Gastroesophageal sphincter (tissue), 4 donors: ENCODE measurements at regions not wholly inside any gene's neighbourhood (a gene's known extent, or its start where the extent isn't known, plus 50 kb on each side); places are given as distances from the start of the nearest gene placed in this dataset.

ENCODE experiments used
- ATAC-seq: fragments of 150-250 bp; one replicate; pipeline ENCODE4 v1.9.1; 2016; ENCODE audit warnings: mild to moderate bottlenecking, moderate library complexity
- H3K27ac ChIP-seq, 4 donors: fragments of 200-600 bp; sonication (generic) in 3 of 4; 1 replicate in 3 of 4; 2 replicates in 1 of 4; pipeline ENCODE4 v1.5.1; 2016 to 2019
- H3K27me3 ChIP-seq: fragments of 200-600 bp; sonication (generic); one replicate; pipeline ENCODE4 v1.5.1; 2019
- H3K36me3 ChIP-seq, 2 donors: fragments of 200-600 bp; sonication (generic); one replicate each; pipeline ENCODE4 v1.5.1; 2019; ENCODE audit warnings: control low read depth in 1 of 2
- H3K4me1 ChIP-seq, 3 donors: fragments of 200-600 bp; sonication (generic); 1 replicate in 2 of 3; 2 replicates in 1 of 3; pipeline ENCODE4 v1.5.1; 2016 to 2019; ENCODE audit warnings: control low read depth in 2 of 3
- H3K4me3 ChIP-seq, 2 donors: fragments of 200-600 bp; sonication (generic); one replicate each; pipeline ENCODE4 v1.5.1; 2019; ENCODE audit warnings: mild to moderate bottlenecking in 1 of 2, moderate library complexity in 1 of 2
- H3K9me3 ChIP-seq, 3 donors: fragments of 200-600 bp; sonication (generic); one replicate each; pipeline ENCODE4 v1.5.1; 2017 to 2019; ENCODE audit warnings: control low read depth in 2 of 3
- CTCF ChIP-seq, 4 experiments: fragments of 200-600 bp in 2 of 4; fragments of 450-650 bp in 2 of 4; sonication (generic) in 1 of 4; IDR thresholded peaks; one replicate each; pipeline ENCODE4 v1.5.1; 2017 to 2019; ENCODE audit warnings: antibody characterized with exemption in 4 of 4, mild to moderate bottlenecking in 2 of 4, moderate library complexity in 2 of 4
- EP300 ChIP-seq: sonication (generic); formaldehyde crosslinking; IDR thresholded peaks from one replicate; pipeline ENCODE4 v1.6.1; 2017; ENCODE audit warnings: antibody characterized with exemption, mild to moderate bottlenecking
- POLR2A ChIP-seq, 2 donors: fragments of 450-650 bp; IDR thresholded peaks; one replicate each; pipeline ENCODE4 v1.6.1; 2017; ENCODE audit warnings: antibody characterized with exemption in 2 of 2, mild to moderate bottlenecking in 2 of 2, moderate library complexity in 1 of 2
- POLR2AphosphoS5 ChIP-seq: sonication (generic); formaldehyde crosslinking; IDR thresholded peaks from one replicate; pipeline ENCODE4 v1.6.1; 2017; ENCODE audit warnings: antibody characterized with exemption
- WGBS, 2 donors: methylation state at CpG; one replicate each; pipeline ENCODE4 v1.1.5; 2018; ENCODE audit warnings: low coverage in 1 of 2; 5-methylcytosine and 5-hydroxymethylcytosine counted together

GRCh38 chr2:59391896-59392295 lies 1150.8 kb upstream of the FANCL start:
- 96% methylated on average over 2 of the region's 2 CpGs for WGBS, 2 donors
- no peak overlapping the region for H3K27ac ChIP-seq
- no peaks in the 10 kb centered on the region for H3K27me3 ChIP-seq
- TF ChIP-seq CTCF (IDR thresholded peaks at IDR 0.05) (no peak), EP300 (no peak), POLR2AphosphoS5 (no peak), POLR2A (IDR thresholded peaks at IDR 0.05) (no peak)
- no peaks in the 10 kb centered on the region for H3K36me3 ChIP-seq
- no peak overlapping the region for H3K4me3 ChIP-seq
- H3K9me3 ChIP-seq: no peaks in the 10 kb centered on the region
- ATAC-seq: no peak
- no peaks in the 10 kb centered on the region for H3K4me1 ChIP-seq

GRCh38 chr2:59390581-59390980 lies 1149.5 kb upstream of the FANCL start:
- H3K9me3 ChIP-seq: no peaks in the 10 kb centered on the region
- ATAC-seq: no peak
- no peaks in the 10 kb centered on the region for H3K27me3 ChIP-seq
- TF ChIP-seq POLR2AphosphoS5 (no peak), POLR2A (IDR thresholded peaks at IDR 0.05) (no peak), CTCF (IDR thresholded peaks at IDR 0.05) (no peak), EP300 (no peak)
- no peaks in the 10 kb centered on the region for H3K4me1 ChIP-seq
- no peak overlapping the region for H3K27ac ChIP-seq
- 77 to 93% methylated on average over 2 of the region's 2 CpGs for WGBS, 2 donors
- no peak overlapping the region for H3K4me3 ChIP-seq
- no peaks in the 10 kb centered on the region for H3K36me3 ChIP-seq

GRCh38 chr2:59389240-59389639 lies 1148.1 kb upstream of the FANCL start:
- Histone ChIP-seq H3K27ac (no peak overlapping the region), H3K4me1 (no peaks in the 10 kb centered on the region), H3K9me3 (no peaks in the 10 kb centered on the region), H3K27me3 (no peaks in the 10 kb centered on the region), H3K36me3 (no peaks in the 10 kb centered on the region), H3K4me3 (no peak overlapping the region)
- no peak for ATAC-seq
- TF ChIP-seq EP300 (no peak), CTCF (IDR thresholded peaks at IDR 0.05) (no peak), POLR2AphosphoS5 (no peak), POLR2A (IDR thresholded peaks at IDR 0.05) (no peak)
- 0 to 50% methylated on average over 1 of the region's 1 CpG for WGBS, 2 donors

- no peaks in the 10 kb centered on the region for H3K4me1 ChIP-seq
- no peaks in the 10 kb centered on the region for H3K9me3 ChIP-seq
- WGBS, 2 donors: 83 to 93% methylated on average over 2 to 10 of the region's 10 CpGs
- H3K4me3 ChIP-seq: no peak overlapping the region
- no peaks in the 10 kb centered on the region for H3K36me3 ChIP-seq
- H3K27ac ChIP-seq: no peak overlapping the region
- H3K27me3 ChIP-seq: no peaks in the 10 kb centered on the region
- ATAC-seq: no peak
- TF ChIP-seq POLR2A (IDR thresholded peaks at IDR 0.05): no peak
- no peak for TF ChIP-seq CTCF (IDR thresholded peaks at IDR 0.05)
- TF ChIP-seq EP300: no peak
- TF ChIP-seq POLR2AphosphoS5: no peak
Measured at GRCh38 chr2:59385971-59386370, 1144.8 kb upstream of the FANCL start.

- TF ChIP-seq POLR2A (IDR thresholded peaks at IDR 0.05) (no peak), CTCF (IDR thresholded peaks at IDR 0.05) (no peak), POLR2AphosphoS5 (no peak), EP300 (no peak)
- no peaks in the 10 kb centered on the region for H3K36me3 ChIP-seq
- no peaks in the 10 kb centered on the region for H3K27me3 ChIP-seq
- H3K4me3 ChIP-seq: no peak overlapping the region
- H3K27ac ChIP-seq: no peak overlapping the region
- no peaks in the 10 kb centered on the region for H3K9me3 ChIP-seq
- H3K4me1 ChIP-seq: no peaks in the 10 kb centered on the region
- ATAC-seq: no peak
- WGBS, 2 donors: 23% methylated on average over 1 of the region's 1 CpG; no CpG with 5 or more reads in 1 of the 2 donors
Measured at GRCh38 chr2:59383473-59383872, 1142.3 kb upstream of the FANCL start.
